SK-N-SH treated with all-trans-retinoic acid at 6 μM for 48 hours (cell line): ENCODE measurements at regions not wholly inside any gene's neighbourhood (a gene's known extent, or its start where the extent isn't known, plus 50 kb on each side); places are given as distances from the start of the nearest gene placed in this dataset.
A peak's percentile ranks its signal among the peaks of the same experiment; 100 is the strongest.

Source experiments
- ARNTL ChIP-seq: fragments of 450-650 bp; formaldehyde crosslinking; IDR thresholded peaks from 2 replicates; pipeline ENCODE4 v1.5.0; 2020; ENCODE audit warnings: low read depth, mild to moderate bottlenecking, moderate library complexity, borderline replicate concordance
- POU6F1 ChIP-seq: fragments of 250-450 bp; sonication (Bioruptor Pico); IDR thresholded peaks from 2 replicates; pipeline ENCODE4 v1.8.0; 2021; ENCODE audit warnings: low read depth, mild to moderate bottlenecking, moderate library complexity, borderline replicate concordance
- PPARA ChIP-seq: fragments of 250-450 bp; sonication (Bioruptor Pico); IDR thresholded peaks from 2 replicates; pipeline ENCODE4 v1.5.0; 2020; ENCODE audit warnings: mild to moderate bottlenecking, borderline replicate concordance
- ZFP30 ChIP-seq: fragments of 450-650 bp; formaldehyde crosslinking; IDR thresholded peaks from 2 replicates; pipeline ENCODE4 v1.5.0; 2022; ENCODE audit warnings: mild to moderate bottlenecking, moderate library complexity
- ZNF8 ChIP-seq: fragments of 450-650 bp; formaldehyde crosslinking; IDR thresholded peaks from 2 replicates; pipeline ENCODE4 v1.5.0; 2020; ENCODE audit warnings: mild to moderate bottlenecking, moderate library complexity

DNA sequence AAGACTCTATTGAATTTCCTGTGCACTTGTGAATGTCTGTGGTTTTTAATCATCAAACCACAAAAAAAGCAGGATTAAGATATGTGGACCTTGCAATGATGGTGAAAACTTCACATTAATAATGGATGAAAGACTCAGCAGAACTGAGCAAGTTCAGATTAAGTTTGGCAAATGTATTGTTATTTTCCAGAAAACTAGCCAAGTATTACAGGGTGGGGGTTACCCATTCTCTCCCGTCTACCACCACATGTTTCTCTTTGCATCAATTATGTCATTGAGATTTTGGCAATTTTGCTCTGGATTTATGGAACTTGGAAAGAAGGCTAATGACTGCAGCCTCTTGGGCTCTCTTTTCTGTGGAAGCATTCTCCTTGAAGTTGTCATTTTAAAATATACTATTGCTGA, 577.1 kb downstream of the ANKRD50 start:
- TF ChIP-seq ARNTL (CRISPR knock-in tag) (no peak), POU6F1 (CRISPR knock-in tag) (peak; percentile 83; the same call in 1 of the 2 replicates), ZFP30 (no peak), ZNF8 (CRISPR knock-in tag) (no peak), PPARA (no peak)
